Duodenal mucosa (tissue), 2 donors: ENCODE measurements at regions not wholly inside any gene's neighbourhood (a gene's known extent, or its start where the extent isn't known, plus 50 kb on each side); places are given as distances from the start of the nearest gene placed in this dataset.

Experiments
- H3K27ac ChIP-seq: one replicate; pipeline ENCODE4 v1.7.0; 2013; ENCODE audit warnings: low read depth, low read length
- H3K27me3 ChIP-seq, 2 donors: one replicate each; pipeline ENCODE4 v1.7.0; 2013; ENCODE audit warnings: low read length in 2 of 2, control low read depth in 1 of 2; ENCODE audit not compliant: insufficient read depth in 2 of 2, control insufficient read depth in 1 of 2
- H3K36me3 ChIP-seq, 2 donors: one replicate each; pipeline ENCODE4 v1.7.0; 2013; ENCODE audit warnings: low read length in 2 of 2, control low read depth in 1 of 2; ENCODE audit not compliant: insufficient read depth in 2 of 2, control insufficient read depth in 1 of 2
- H3K4me1 ChIP-seq, 2 donors: one replicate each; pipeline ENCODE4 v1.7.0; 2013; ENCODE audit warnings: low read length in 2 of 2, control low read depth in 1 of 2; ENCODE audit not compliant: insufficient read depth in 2 of 2, control insufficient read depth in 1 of 2
- H3K4me3 ChIP-seq, 2 donors: one replicate each; pipeline ENCODE4 v1.7.0; 2013; ENCODE audit warnings: low read length in 2 of 2, low read depth in 1 of 2
- H3K9ac ChIP-seq, 2 donors: one replicate each; pipeline ENCODE4 v1.7.0; 2013; ENCODE audit warnings: low read length in 2 of 2, low read depth in 1 of 2
- H3K9me3 ChIP-seq, 2 donors: one replicate each; pipeline ENCODE4 v1.7.0; 2013; ENCODE audit warnings: low read length in 2 of 2, control low read depth in 1 of 2; ENCODE audit not compliant: control insufficient read depth in 1 of 2

DNA sequence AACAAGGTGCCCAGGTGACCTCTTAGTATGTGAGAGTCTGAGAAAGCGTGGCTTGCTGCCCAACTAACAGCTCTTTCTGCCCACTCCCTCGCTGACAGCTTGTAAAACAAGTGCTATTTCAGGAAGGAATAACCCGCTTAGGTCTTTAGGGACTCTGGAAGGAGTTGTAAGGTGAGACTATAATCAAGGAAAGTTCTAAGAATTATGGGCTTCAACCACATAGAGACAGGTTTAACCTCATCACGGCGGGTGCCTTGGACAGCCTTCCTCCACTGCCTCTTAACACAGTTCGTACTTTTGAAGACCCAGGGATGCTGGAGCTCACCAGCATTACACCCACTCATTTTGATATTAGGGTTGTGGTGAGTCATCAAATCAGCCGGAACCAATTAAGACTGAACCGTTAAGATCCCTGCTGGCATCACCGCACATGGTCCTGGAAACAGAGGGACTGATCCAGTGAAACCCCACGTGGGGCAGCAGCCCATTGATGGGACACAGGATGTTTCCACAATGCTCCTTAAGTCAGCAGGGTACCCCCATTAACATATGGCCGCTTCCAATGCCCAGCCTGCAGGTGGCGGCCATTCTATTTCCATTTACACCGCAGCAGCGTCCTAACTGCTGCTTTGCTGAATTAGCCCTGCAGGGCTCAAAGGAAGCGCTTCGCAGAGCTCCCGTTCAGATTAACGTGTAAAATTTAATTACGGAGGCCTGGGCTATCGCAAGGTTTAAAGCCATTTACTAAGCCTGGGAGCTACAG lies 176.6 kb upstream of the SDK2 start:
- no peaks in the 10 kb centered on the region for H3K36me3 ChIP-seq
- H3K9ac ChIP-seq = no peak overlapping the region
- H3K27me3 ChIP-seq = peaks cover 0 to 2% of the 10 kb centered on the region in 2 donors
- no peak overlapping the region for H3K4me3 ChIP-seq
- no peaks in the 10 kb centered on the region for H3K4me1 ChIP-seq
- H3K9me3 ChIP-seq = no peaks in the 10 kb centered on the region
- no peak overlapping the region for H3K27ac ChIP-seq

GRCh38 chr17:73821665-73822064 lies 177.4 kb upstream of the SDK2 start:
- no peaks in the 10 kb centered on the region for H3K9me3 ChIP-seq
- no peak overlapping the region for H3K27ac ChIP-seq
- no peak overlapping the region for H3K9ac ChIP-seq
- no peaks in the 10 kb centered on the region for H3K4me1 ChIP-seq
- H3K27me3 ChIP-seq = peaks cover 2 to 3% of the 10 kb centered on the region in 2 donors
- no peak overlapping the region for H3K4me3 ChIP-seq
- no peaks in the 10 kb centered on the region for H3K36me3 ChIP-seq

- Histone ChIP-seq H3K4me3 (no peak overlapping the region), H3K36me3 (no peaks in the 10 kb centered on the region), H3K27ac (no peak overlapping the region), H3K9ac (no peak overlapping the region), H3K9me3 (no peaks in the 10 kb centered on the region), H3K27me3 (peaks cover 2 to 3% of the 10 kb centered on the region in 2 donors), H3K4me1 (no peaks in the 10 kb centered on the region)
These were observed 178.1 kb upstream of the SDK2 start for GRCh38 chr17:73822371-73822770.

GRCh38 chr17:73823684-73824083 lies 179.4 kb upstream of the SDK2 start:
- Histone ChIP-seq H3K9me3 (no peaks in the 10 kb centered on the region), H3K27ac (no peak overlapping the region), H3K4me3 (no peak overlapping the region), H3K36me3 (no peaks in the 10 kb centered on the region), H3K9ac (no peak overlapping the region), H3K4me1 (no peaks in the 10 kb centered on the region), H3K27me3 (peaks cover 2 to 3% of the 10 kb centered on the region in 2 donors)

GRCh38 chr17:73824321-73824720 lies 180.1 kb upstream of the SDK2 start:
- H3K27ac ChIP-seq = no peak overlapping the region
- H3K36me3 ChIP-seq = no peaks in the 10 kb centered on the region
- H3K9ac ChIP-seq = no peak overlapping the region
- H3K27me3 ChIP-seq = peaks cover 2 to 3% of the 10 kb centered on the region in 2 donors
- no peaks in the 10 kb centered on the region for H3K4me1 ChIP-seq
- H3K4me3 ChIP-seq = no peak overlapping the region
- H3K9me3 ChIP-seq = no peaks in the 10 kb centered on the region

- no peak overlapping the region for H3K4me3 ChIP-seq
- H3K27me3 ChIP-seq = peaks cover 2 to 3% of the 10 kb centered on the region in 2 donors
- H3K27ac ChIP-seq = no peak overlapping the region
- no peaks in the 10 kb centered on the region for H3K9me3 ChIP-seq
- H3K4me1 ChIP-seq = no peaks in the 10 kb centered on the region
- no peaks in the 10 kb centered on the region for H3K36me3 ChIP-seq
- H3K9ac ChIP-seq = no peak overlapping the region
These were observed 182.1 kb upstream of the SDK2 start for GRCh38 chr17:73826181-73826871.

DNA sequence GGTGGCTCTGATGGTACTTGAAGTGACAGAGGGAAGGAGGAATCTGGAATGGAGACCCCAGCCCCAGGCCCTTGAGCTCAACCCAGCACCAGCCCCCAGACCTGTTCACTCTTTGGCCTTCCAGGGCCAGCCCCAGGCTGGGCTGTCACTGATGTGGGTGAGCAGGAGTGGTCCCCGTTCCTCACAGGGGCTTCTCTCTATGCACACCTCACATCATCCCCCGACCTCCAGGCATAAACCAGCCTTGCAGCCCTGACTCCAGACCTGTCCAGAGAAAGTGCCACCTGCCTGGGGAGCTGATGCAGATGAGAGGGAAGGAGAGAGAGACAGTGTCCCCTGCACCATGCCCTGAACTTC lies 182.6 kb upstream of the SDK2 start:
- Histone ChIP-seq H3K9ac (no peak overlapping the region), H3K36me3 (no peaks in the 10 kb centered on the region), H3K27me3 (peaks cover 2 to 3% of the 10 kb centered on the region in 2 donors), H3K27ac (no peak overlapping the region), H3K4me1 (no peaks in the 10 kb centered on the region), H3K9me3 (no peaks in the 10 kb centered on the region), H3K4me3 (no peak overlapping the region)

- Histone ChIP-seq H3K4me3 (no peak overlapping the region), H3K27ac (no peak overlapping the region), H3K9ac (no peak overlapping the region), H3K9me3 (no peaks in the 10 kb centered on the region), H3K36me3 (no peaks in the 10 kb centered on the region), H3K4me1 (no peaks in the 10 kb centered on the region), H3K27me3 (peaks cover 2 to 3% of the 10 kb centered on the region in 2 donors)
These were observed 183.5 kb upstream of the SDK2 start for GRCh38 chr17:73827627-73828291.

GRCh38 chr17:73829676-73830280 lies 185.5 kb upstream of the SDK2 start:
- no peak overlapping the region for H3K9ac ChIP-seq
- H3K27ac ChIP-seq = no peak overlapping the region
- H3K9me3 ChIP-seq = no peaks in the 10 kb centered on the region
- no peaks in the 10 kb centered on the region for H3K36me3 ChIP-seq
- peaks cover 0 to 9% of the 10 kb centered on the region in 2 donors for H3K27me3 ChIP-seq
- no peak overlapping the region for H3K4me3 ChIP-seq
- no peaks in the 10 kb centered on the region for H3K4me1 ChIP-seq

GRCh38 chr17:73831699-73832098 lies 187.5 kb upstream of the SDK2 start:
- Histone ChIP-seq H3K9ac (no peak overlapping the region), H3K9me3 (no peaks in the 10 kb centered on the region), H3K27ac (no peak overlapping the region), H3K27me3 (peaks cover 0 to 6% of the 10 kb centered on the region in 2 donors), H3K4me3 (no peak overlapping the region), H3K4me1 (no peaks in the 10 kb centered on the region), H3K36me3 (no peaks in the 10 kb centered on the region)
